AG09309 (cell line): ENCODE measurements at regions not wholly inside any gene's neighbourhood (a gene's known extent, or its start where the extent isn't known, plus 50 kb on each side); places are given as distances from the start of the nearest gene placed in this dataset.

ENCODE experiments used
- DNase-seq: peaks from one replicate; pipeline ENCODE4 v3.0.0-alpha.2; 2010; ENCODE audit warnings: low read depth
- H3K4me3 ChIP-seq: 2 replicates; pipeline ENCODE4 v1.5.1; 2011; ENCODE audit warnings: mild to moderate bottlenecking, low read depth, low read length, moderate library complexity; ENCODE audit not compliant: control insufficient read depth
- TF ChIP-seq, protein P1 (sequence below): IDR thresholded peaks from 2 replicates; pipeline ENCODE4 v1.5.1; 2011; ENCODE audit warnings: mild to moderate bottlenecking, low read depth, low read length, inconsistent platforms; ENCODE audit not compliant: insufficient read depth, control insufficient read depth; ENCODE audit errors: missing control alignments

DNA sequence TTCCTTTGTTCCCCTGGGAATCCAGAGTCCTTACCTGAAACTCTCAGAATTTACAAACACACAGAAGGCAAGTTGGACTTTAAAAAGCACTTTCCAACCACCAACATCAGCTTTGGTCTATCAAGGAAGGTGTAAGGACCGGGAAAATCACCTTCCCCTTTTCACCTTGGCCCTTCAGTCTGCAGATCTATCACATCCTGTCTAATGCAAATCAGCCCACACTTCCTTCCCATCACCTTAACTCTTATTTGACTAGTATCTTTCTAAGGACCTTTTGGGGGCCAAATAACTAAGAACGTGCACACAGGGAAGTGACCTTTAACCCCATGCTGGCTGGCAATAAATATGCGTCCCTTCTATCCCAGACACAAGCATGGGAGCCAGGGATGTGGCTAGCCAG, 320.6 kb downstream of the ARRDC4 start:
- TF ChIP-seq, protein P1, sequence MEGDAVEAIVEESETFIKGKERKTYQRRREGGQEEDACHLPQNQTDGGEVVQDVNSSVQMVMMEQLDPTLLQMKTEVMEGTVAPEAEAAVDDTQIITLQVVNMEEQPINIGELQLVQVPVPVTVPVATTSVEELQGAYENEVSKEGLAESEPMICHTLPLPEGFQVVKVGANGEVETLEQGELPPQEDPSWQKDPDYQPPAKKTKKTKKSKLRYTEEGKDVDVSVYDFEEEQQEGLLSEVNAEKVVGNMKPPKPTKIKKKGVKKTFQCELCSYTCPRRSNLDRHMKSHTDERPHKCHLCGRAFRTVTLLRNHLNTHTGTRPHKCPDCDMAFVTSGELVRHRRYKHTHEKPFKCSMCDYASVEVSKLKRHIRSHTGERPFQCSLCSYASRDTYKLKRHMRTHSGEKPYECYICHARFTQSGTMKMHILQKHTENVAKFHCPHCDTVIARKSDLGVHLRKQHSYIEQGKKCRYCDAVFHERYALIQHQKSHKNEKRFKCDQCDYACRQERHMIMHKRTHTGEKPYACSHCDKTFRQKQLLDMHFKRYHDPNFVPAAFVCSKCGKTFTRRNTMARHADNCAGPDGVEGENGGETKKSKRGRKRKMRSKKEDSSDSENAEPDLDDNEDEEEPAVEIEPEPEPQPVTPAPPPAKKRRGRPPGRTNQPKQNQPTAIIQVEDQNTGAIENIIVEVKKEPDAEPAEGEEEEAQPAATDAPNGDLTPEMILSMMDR, result no peak
- H3K4me3 ChIP-seq, result no peak overlapping the region
- DNase-seq, result no peak

DNA sequence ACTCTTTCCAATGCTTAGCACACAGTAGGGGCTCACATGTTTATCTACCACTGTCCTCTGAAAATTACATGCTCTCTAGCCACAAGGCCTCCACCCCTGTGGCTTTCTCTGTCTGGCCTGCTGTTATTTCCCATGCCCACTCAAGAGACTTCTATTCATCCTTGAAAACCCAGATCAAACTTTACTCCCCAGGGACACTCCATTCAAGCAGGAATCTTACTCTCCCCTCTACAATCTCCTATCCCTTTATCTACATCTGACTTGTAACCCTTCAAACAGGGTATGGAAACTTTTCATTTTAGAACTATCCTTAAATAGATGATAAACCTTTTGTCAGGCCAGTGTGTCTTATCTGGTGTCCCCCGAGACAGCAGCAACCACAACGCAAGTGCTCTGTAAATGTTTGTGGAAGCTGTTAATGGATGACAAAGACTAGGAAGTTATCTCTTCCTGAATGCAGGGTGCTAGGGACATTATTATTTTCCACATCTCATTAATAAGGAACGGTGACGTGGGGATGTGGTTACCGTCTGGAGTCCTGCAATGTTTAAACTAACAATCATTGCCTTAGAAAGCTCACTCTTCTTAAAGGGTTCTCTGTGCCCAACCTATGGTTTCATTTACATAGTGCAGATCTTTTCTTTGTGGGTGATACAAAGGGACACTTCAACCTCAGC, 322.3 kb downstream of the ARRDC4 start:
- DNase-seq, result no peak
- no peak overlapping the region for H3K4me3 ChIP-seq
- TF ChIP-seq, protein P1, result no peak

DNA sequence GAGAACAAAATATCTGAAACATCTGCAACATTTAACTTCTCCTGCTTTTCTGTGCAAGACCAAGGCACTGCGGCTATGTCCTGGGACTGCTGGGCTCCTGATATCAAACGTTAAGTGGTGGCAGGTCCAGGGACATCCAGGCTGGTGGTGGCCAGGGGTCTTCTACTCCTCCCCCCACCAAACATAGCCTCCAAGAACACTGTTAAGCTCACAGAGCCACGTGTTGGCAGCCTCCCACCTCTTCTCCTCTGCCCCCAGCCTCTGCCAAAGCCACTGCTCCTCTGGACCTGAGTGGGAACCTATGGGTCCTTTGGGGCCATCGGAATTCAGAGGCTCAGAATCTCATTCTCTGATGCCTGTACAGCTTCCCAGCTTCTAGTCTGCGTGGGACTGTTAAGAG, 325.7 kb downstream of the ARRDC4 start:
- TF ChIP-seq, protein P1, result no peak
- no peak for DNase-seq
- no peak overlapping the region for H3K4me3 ChIP-seq

DNA sequence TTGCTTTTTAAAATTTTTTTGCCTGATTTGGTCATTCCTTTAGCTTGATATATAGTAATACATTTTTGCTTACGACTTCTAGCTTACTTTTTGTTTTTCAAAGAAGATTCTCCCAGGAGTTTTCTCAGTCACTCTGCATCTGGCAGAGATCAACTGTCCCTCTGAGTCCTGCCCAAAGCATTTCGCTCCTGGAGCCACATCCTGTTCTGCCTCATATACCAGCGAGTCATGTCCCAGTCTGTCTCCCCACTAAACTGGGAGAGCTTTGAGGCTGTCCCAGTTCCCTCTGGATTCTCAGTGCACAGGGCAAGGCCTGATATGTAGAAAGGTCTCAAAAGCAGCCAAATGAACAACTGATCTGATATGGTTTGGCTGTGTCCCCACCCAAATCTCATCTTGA, 326.3 kb downstream of the ARRDC4 start:
- no peak overlapping the region for H3K4me3 ChIP-seq
- no peak for DNase-seq
- TF ChIP-seq, protein P1, result no peak

DNA sequence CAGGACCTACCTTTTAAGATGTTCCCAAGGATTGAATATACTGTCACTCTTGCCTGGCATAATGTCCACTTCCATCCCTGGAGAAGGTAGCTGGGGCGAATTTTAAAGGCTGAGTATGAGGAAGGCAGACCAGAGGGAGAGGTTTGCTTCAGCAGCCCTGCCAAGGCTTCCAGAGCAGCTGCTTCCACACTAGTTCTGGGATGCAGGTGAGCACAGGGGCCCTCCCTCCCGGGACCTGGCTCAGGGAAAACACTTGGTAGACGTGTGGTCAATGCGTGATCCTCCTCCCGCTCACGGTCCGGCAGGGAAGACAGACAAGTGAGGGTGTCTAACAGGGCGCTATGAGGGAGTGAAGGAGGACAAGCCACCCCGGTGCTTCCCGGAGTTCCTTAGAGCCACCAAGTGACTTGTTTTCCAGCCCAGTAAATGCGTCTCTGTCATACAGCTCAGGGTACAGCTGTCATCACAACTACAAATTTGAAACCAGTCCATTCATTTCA, 327.6 kb downstream of the ARRDC4 start:
- no peak overlapping the region for H3K4me3 ChIP-seq
- DNase-seq, result no peak
- TF ChIP-seq, protein P1, result no peak

DNA sequence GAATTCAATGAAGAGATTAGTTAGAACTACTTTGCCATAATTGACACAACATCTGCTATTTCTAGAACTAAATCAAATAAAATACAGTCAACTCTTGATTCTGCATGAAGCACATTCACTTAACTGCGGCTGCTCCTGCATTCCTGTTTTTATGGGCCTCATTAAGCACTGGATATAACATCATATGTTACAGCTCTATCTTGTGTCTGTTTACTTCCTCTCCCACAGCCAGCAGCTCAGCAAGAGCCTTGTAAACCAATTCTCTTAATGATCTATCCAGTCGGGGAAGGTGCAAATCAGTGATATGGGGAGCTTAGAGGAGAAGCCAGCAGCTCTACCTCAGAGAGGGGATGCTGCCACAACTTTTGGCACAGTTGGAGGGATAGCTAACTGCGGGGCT, 329.2 kb downstream of the ARRDC4 start:
- no peak overlapping the region for H3K4me3 ChIP-seq
- no peak for DNase-seq
- TF ChIP-seq, protein P1, result no peak
